GM12878 (cell line): ENCODE measurements at regions not wholly inside any gene's neighbourhood (a gene's known extent, or its start where the extent isn't known, plus 50 kb on each side); places are given as distances from the start of the nearest gene placed in this dataset.

Experiments used
- ATAC-seq: fragments of 200-7000 bp; cut with Tn5 transposase; 3 replicates; pipeline ENCODE4 v1.9.1; 2020; ENCODE audit warnings: mild to moderate bottlenecking, moderate library complexity
- BruUV-seq: library from RNA; stranded (reverse); fragments of 400-500 nt; replicated peaks from 2 replicates; lab custom pipeline; 2021; lab: Mats Ljungman, UMichigan
- CTCF ChIA-PET: fragments of 300-600 bp; sonication (Branson Sonifier 250); formaldehyde crosslinking; extraction: SDS; loops from one replicate; lab custom pipeline; 2021; ENCODE audit warnings: inconsistent platforms; lab: Yijun Ruan, JAX
- POLR2A ChIA-PET: fragments of 350-600 bp; formaldehyde crosslinking; extraction: SDS; loops from one replicate; lab custom pipeline; 2021; ENCODE audit warnings: inconsistent platforms; lab: Charles Lee
- RAD21 ChIA-PET: fragments of 300-600 bp; sonication (Branson Sonifier 250); formaldehyde crosslinking; loops from one replicate; lab custom pipeline; 2023; ENCODE audit warnings: antibody characterized with exemption; ENCODE audit not compliant: unreplicated experiment; lab: Charles Lee
- SMC1A ChIA-PET: fragments of 300-600 bp; sonication (Branson Sonifier 250); formaldehyde crosslinking; loops from one replicate; lab custom pipeline; 2023; ENCODE audit not compliant: unreplicated experiment, uncharacterized antibody; lab: Charles Lee
- DNase-seq: peaks from one replicate; pipeline ENCODE4 v3.0.0-alpha.2; 2011; ENCODE audit warnings: low read depth, low spot score
- FAIRE-seq: peaks from 3 replicates; lab custom pipeline; 2011; peaks lifted over from hg19 to GRCh38; lab: Jason Lieb, UNC
- H2AFZ ChIP-seq: 2 replicates; pipeline ENCODE4 v1.6.0; 2011; ENCODE audit warnings: low read depth, low read length, control low read depth; ENCODE audit not compliant: control insufficient read depth
- H3K27ac ChIP-seq: 2 replicates; pipeline ENCODE4 v1.5.1; 2011; ENCODE audit warnings: control low read depth; ENCODE audit not compliant: control insufficient read depth, insufficient read depth
- H3K27me3 ChIP-seq, 2 experiments: replicated peaks in 1 of 2; 2 replicates each; pipeline versions ENCODE4 v1.6.0 to v1.6.1; 2011; ENCODE audit warnings: low read length in 1 of 2; ENCODE audit not compliant: control insufficient read depth in 2 of 2, insufficient read depth in 2 of 2
- H3K36me3 ChIP-seq, 2 experiments: 2 replicates each; pipeline ENCODE4 v1.5.1; 2011; ENCODE audit warnings: low read length in 1 of 2; ENCODE audit not compliant: control insufficient read depth in 2 of 2, insufficient read depth in 2 of 2
- H3K4me1 ChIP-seq: 2 replicates; pipeline ENCODE4 v1.6.1; 2011; ENCODE audit warnings: mild to moderate bottlenecking, low read length, moderate library complexity, mixed read lengths; ENCODE audit not compliant: control insufficient read depth, insufficient read depth
- H3K4me2 ChIP-seq: 2 replicates; pipeline ENCODE4 v1.6.0; 2011; ENCODE audit warnings: control low read depth; ENCODE audit not compliant: control insufficient read depth, insufficient read depth
- H3K4me3 ChIP-seq: fragments of 200-600 bp; sonication (generic); 2 replicates; pipeline ENCODE4 v1.5.1; 2016
- H3K79me2 ChIP-seq: 2 replicates; pipeline ENCODE4 v1.6.0; 2011; ENCODE audit warnings: low read length; ENCODE audit not compliant: control insufficient read depth, insufficient read depth
- H3K9ac ChIP-seq: 2 replicates; pipeline ENCODE4 v1.8.0; 2011; ENCODE audit warnings: low read length, control low read depth, mixed read lengths; ENCODE audit not compliant: control insufficient read depth, insufficient read depth
- H3K9me3 ChIP-seq: replicated peaks from 3 replicates; pipeline ENCODE4 v1.5.1; 2011; ENCODE audit warnings: mild to moderate bottlenecking, low read length; ENCODE audit not compliant: control insufficient read depth, insufficient read depth
- H4K20me1 ChIP-seq: 2 replicates; pipeline ENCODE4 v1.6.0; 2011; ENCODE audit not compliant: control insufficient read depth, insufficient read depth
- BCLAF1 ChIP-seq: fragments of 450-650 bp; IDR thresholded peaks from 2 replicates; pipeline ENCODE4 v1.6.1; 2017; ENCODE audit warnings: antibody characterized with exemption, mild to moderate bottlenecking, moderate library complexity
- CBX3 ChIP-seq: fragments of 200-600 bp; sonication (generic); IDR thresholded peaks from 2 replicates; pipeline ENCODE4 v1.6.1; 2016; ENCODE audit warnings: low read depth, borderline replicate concordance
- CBX5 ChIP-seq: sonication (generic); IDR thresholded peaks from 2 replicates; pipeline ENCODE4 v1.6.1; 2016; ENCODE audit warnings: low read depth, moderate library complexity, mild to moderate bottlenecking, inconsistent platforms
- CEBPB ChIP-seq, 2 experiments: fragments of 150-350 bp in 1 of 2; IDR thresholded peaks; 2 replicates each; pipeline ENCODE4 v1.6.1; 2012 to 2014; ENCODE audit warnings: low read depth in 2 of 2, low read length in 2 of 2, borderline replicate concordance in 1 of 2, inconsistent platforms in 1 of 2
- CHD1 ChIP-seq: IDR thresholded peaks from 2 replicates; pipeline ENCODE4 v1.6.1; 2012; ENCODE audit warnings: low read depth, low read length, improper control_type of control experiment
- CREM ChIP-seq: IDR thresholded peaks from 2 replicates; pipeline ENCODE4 v1.6.1; 2014; ENCODE audit warnings: antibody characterized with exemption, low read depth
- KLF5 ChIP-seq: fragments of 450-650 bp; IDR thresholded peaks from 2 replicates; pipeline ENCODE4 v1.6.1; 2014; ENCODE audit warnings: mild to moderate bottlenecking; ENCODE audit not compliant: partially characterized antibody
- MXI1 ChIP-seq: fragments of 150-350 bp; IDR thresholded peaks from 2 replicates; pipeline ENCODE4 v1.6.1; 2011; ENCODE audit warnings: low read depth, mild to moderate bottlenecking, inconsistent platforms, low read length, improper control_type of control experiment
- NBN ChIP-seq: fragments of 450-650 bp; IDR thresholded peaks from 2 replicates; pipeline ENCODE4 v1.6.1; 2016
- SMAD5 ChIP-seq: IDR thresholded peaks from 2 replicates; pipeline ENCODE4 v1.6.1; 2016; ENCODE audit warnings: antibody characterized with exemption, low read depth
- SMC3 ChIP-seq: IDR thresholded peaks from 2 replicates; pipeline ENCODE4 v1.6.1; 2011; ENCODE audit warnings: low read length, improper control_type of control experiment, borderline replicate concordance
- ZNF217 ChIP-seq: fragments of 450-650 bp; IDR thresholded peaks from 2 replicates; pipeline ENCODE4 v1.6.1; 2017; ENCODE audit warnings: antibody characterized with exemption, mild to moderate bottlenecking
- ZNF622 ChIP-seq: fragments of 450-650 bp; IDR thresholded peaks from 2 replicates; pipeline ENCODE4 v1.6.1; 2017; ENCODE audit warnings: mild to moderate bottlenecking, inconsistent platforms
- ZSCAN29 ChIP-seq: fragments of 450-650 bp; IDR thresholded peaks from 2 replicates; pipeline ENCODE4 v1.6.1; 2017; ENCODE audit warnings: mild to moderate bottlenecking, moderate library complexity
- WGBS: methylation state at CpG from one replicate; pipeline ENCODE4 v1.1.6; 2016; ENCODE audit warnings: low lambda C conversion rate; ENCODE audit not compliant: insufficient replicate concordance, insufficient coverage; ENCODE audit errors: missing lambda C conversion rate; 5-methylcytosine and 5-hydroxymethylcytosine counted together
- in situ Hi-C: fragments of 300-500 bp; cut with MboI; formaldehyde crosslinking; loops from 9 replicates; pipeline ENCODE4 v1.14.3; 2018; ENCODE audit warnings: mixed read lengths
- intact Hi-C: fragments of 100-400 bp; cut with micrococcal nuclease; formaldehyde crosslinking; loops from one replicate; pipeline ENCODE4 v1.14.2; 2022; ENCODE audit not compliant: unreplicated experiment
- TF ChIP-seq, protein P1 (sequence below): fragments of 450-650 bp; conservative IDR thresholded peaks from 2 replicates; pipeline ENCODE4 v1.6.1; 2017; ENCODE audit warnings: mild to moderate bottlenecking, moderate library complexity
- TF ChIP-seq, protein P2 (sequence below): fragments of 450-650 bp; IDR thresholded peaks from 2 replicates; pipeline ENCODE4 v1.6.1; 2016; ENCODE audit warnings: mild to moderate bottlenecking, moderate library complexity, borderline replicate concordance

DNA sequence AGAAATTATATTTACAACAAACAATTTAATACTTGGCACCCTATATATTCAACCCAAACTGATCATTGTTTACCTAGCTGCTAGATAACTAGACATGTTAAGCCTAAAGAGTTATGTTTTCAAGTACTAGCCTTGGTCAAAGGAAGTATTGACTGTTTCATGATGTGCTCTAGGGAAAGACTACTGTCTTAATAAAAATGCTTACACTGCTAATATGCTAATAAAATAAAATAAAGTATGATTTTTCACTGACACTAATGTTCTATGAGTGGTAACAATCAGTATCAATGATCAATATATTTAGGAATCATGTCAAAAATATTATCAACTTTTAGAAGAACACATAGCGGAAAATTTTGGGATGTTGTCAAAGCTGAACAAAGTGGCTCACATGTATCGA is 225.5 kb downstream of the OSR1 start (continued):
- no peak for TF ChIP-seq ZNF217
- no peak for TF ChIP-seq CEBPB (IDR thresholded peaks at IDR 0.05; ENCODE audit: borderline replicate concordance in 1 of 2, low read depth in 2 of 2, low read length in 2 of 2)
- TF ChIP-seq ZNF622 = no peak
- no peak for TF ChIP-seq CHD1
- TF ChIP-seq, all 136 proteins: peak for 0

GRCh38 chr2:19131871-19132270 is 226.6 kb downstream of the OSR1 start:
- no peak overlapping the region for H3K4me2 ChIP-seq
- DNase-seq (no peak), FAIRE-seq (no peak), ATAC-seq (no peak)
- H3K9me3 ChIP-seq = no peaks in the 10 kb centered on the region
- WGBS = 22% methylated on average over 5 of the region's 5 CpGs
- H3K79me2 ChIP-seq = no peaks in the 10 kb centered on the region
- H3K27ac ChIP-seq = no peak overlapping the region
- in situ Hi-C loops (no loop called here), intact Hi-C loops (no loop called here)
- ChIA-PET CTCF (no interaction called here), POLR2A (interaction anchor here (0.6 kb wide), 1 partner anchor 24 kb away, joined by 3 read pairs; no protein-coding TSS in a partner anchor), SMC1A (no interaction called here), RAD21 (no interaction called here)
- no peaks in the 10 kb centered on the region for H4K20me1 ChIP-seq
- no TSS peak for BruUV-seq
- H3K4me1 ChIP-seq = no peaks in the 10 kb centered on the region
- H3K36me3 ChIP-seq = no peaks in the 10 kb centered on the region
- no peak overlapping the region for H2AFZ ChIP-seq
- H3K9ac ChIP-seq = no peak overlapping the region
- H3K4me3 ChIP-seq = no peak overlapping the region
- H3K27me3 ChIP-seq = no peaks in the 10 kb centered on the region
- no peak for TF ChIP-seq CBX5
- TF ChIP-seq, protein P1, sequence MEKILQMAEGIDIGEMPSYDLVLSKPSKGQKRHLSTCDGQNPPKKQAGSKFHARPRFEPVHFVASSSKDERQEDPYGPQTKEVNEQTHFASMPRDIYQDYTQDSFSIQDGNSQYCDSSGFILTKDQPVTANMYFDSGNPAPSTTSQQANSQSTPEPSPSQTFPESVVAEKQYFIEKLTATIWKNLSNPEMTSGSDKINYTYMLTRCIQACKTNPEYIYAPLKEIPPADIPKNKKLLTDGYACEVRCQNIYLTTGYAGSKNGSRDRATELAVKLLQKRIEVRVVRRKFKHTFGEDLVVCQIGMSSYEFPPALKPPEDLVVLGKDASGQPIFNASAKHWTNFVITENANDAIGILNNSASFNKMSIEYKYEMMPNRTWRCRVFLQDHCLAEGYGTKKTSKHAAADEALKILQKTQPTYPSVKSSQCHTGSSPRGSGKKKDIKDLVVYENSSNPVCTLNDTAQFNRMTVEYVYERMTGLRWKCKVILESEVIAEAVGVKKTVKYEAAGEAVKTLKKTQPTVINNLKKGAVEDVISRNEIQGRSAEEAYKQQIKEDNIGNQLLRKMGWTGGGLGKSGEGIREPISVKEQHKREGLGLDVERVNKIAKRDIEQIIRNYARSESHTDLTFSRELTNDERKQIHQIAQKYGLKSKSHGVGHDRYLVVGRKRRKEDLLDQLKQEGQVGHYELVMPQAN = no peak
- no peak for TF ChIP-seq MXI1
- TF ChIP-seq NBN = no peak
- no peak for TF ChIP-seq SMC3
- TF ChIP-seq SMAD5 = no peak
- TF ChIP-seq KLF5 = no peak
- TF ChIP-seq CREM = no peak
- no peak for TF ChIP-seq CBX3
- no peak for TF ChIP-seq ZSCAN29
- TF ChIP-seq, protein P2, sequence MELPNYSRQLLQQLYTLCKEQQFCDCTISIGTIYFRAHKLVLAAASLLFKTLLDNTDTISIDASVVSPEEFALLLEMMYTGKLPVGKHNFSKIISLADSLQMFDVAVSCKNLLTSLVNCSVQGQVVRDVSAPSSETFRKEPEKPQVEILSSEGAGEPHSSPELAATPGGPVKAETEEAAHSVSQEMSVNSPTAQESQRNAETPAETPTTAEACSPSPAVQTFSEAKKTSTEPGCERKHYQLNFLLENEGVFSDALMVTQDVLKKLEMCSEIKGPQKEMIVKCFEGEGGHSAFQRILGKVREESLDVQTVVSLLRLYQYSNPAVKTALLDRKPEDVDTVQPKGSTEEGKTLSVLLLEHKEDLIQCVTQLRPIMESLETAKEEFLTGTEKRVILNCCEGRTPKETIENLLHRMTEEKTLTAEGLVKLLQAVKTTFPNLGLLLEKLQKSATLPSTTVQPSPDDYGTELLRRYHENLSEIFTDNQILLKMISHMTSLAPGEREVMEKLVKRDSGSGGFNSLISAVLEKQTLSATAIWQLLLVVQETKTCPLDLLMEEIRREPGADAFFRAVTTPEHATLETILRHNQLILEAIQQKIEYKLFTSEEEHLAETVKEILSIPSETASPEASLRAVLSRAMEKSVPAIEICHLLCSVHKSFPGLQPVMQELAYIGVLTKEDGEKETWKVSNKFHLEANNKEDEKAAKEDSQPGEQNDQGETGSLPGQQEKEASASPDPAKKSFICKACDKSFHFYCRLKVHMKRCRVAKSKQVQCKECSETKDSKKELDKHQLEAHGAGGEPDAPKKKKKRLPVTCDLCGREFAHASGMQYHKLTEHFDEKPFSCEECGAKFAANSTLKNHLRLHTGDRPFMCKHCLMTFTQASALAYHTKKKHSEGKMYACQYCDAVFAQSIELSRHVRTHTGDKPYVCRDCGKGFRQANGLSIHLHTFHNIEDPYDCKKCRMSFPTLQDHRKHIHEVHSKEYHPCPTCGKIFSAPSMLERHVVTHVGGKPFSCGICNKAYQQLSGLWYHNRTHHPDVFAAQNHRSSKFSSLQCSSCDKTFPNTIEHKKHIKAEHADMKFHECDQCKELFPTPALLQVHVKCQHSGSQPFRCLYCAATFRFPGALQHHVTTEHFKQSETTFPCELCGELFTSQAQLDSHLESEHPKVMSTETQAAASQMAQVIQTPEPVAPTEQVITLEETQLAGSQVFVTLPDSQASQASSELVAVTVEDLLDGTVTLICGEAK = no peak
- no peak for TF ChIP-seq BCLAF1
